ENCODE measurements at regions not wholly inside any gene's neighbourhood (a gene's known extent, or its start where the extent isn't known, plus 50 kb on each side); places are given as distances from the start of the nearest gene placed in this dataset.
"Not testable (repeated sequence)": the region's sequence is repeated elsewhere in the genome, so short reads cannot be mapped to it uniquely, and the experiment has no call there.

GRCh38 chrX:18102006-18102405 is 118.7 kb downstream of the BEND2 start:
- Histone ChIP-seq H3K4me1 (ENCODE audit: control insufficient read depth, insufficient read depth, low read length) (no peaks in the 10 kb centered on the region), H3K9me3 (ENCODE audit: control insufficient read depth, low read depth, low read length) (no peaks in the 10 kb centered on the region), H3K4me3 (ENCODE audit: low read length) (no peak overlapping the region), H3K27me3 (ENCODE audit: control insufficient read depth, insufficient read depth, low read length) (peaks cover 3% of the 10 kb centered on the region), H3K36me3 (ENCODE audit: control insufficient read depth, insufficient read depth, low read length) (no peaks in the 10 kb centered on the region), H3K27ac (ENCODE audit: low read length) (no peak overlapping the region)
- no peak for DNase-seq
- no CpG with 5 or more reads among the region's 5 CpGs for WGBS (ENCODE audit: insufficient coverage, low lambda C conversion rate)

- H3K9me3 ChIP-seq (ENCODE audit: control insufficient read depth, low read depth, low read length): no peaks in the 10 kb centered on the region
- no peak overlapping the region for H3K4me3 ChIP-seq (ENCODE audit: low read length)
- peaks cover 3% of the 10 kb centered on the region for H3K27me3 ChIP-seq (ENCODE audit: control insufficient read depth, insufficient read depth, low read length)
- DNase-seq: no peak
- H3K36me3 ChIP-seq (ENCODE audit: control insufficient read depth, insufficient read depth, low read length): no peaks in the 10 kb centered on the region
- H3K4me1 ChIP-seq (ENCODE audit: control insufficient read depth, insufficient read depth, low read length): no peaks in the 10 kb centered on the region
- no CpG with 5 or more reads among the region's 5 CpGs for WGBS (ENCODE audit: insufficient coverage, low lambda C conversion rate)
- H3K27ac ChIP-seq (ENCODE audit: low read length): no peak overlapping the region
Measured at GRCh38 chrX:18101087-18101486, 119.6 kb downstream of the BEND2 start.

GRCh38 chrX:18099745-18100144 is 120.9 kb downstream of the BEND2 start:
- no peaks in the 10 kb centered on the region for H3K9me3 ChIP-seq (ENCODE audit: control insufficient read depth, low read depth, low read length)
- WGBS (ENCODE audit: insufficient coverage, low lambda C conversion rate): no CpG with 5 or more reads among the region's 6 CpGs
- H3K36me3 ChIP-seq (ENCODE audit: control insufficient read depth, insufficient read depth, low read length): no peaks in the 10 kb centered on the region
- no peak for DNase-seq
- no peaks in the 10 kb centered on the region for H3K4me1 ChIP-seq (ENCODE audit: control insufficient read depth, insufficient read depth, low read length)
- peaks cover 3% of the 10 kb centered on the region for H3K27me3 ChIP-seq (ENCODE audit: control insufficient read depth, insufficient read depth, low read length)
- H3K27ac ChIP-seq (ENCODE audit: low read length): no peak overlapping the region
- H3K4me3 ChIP-seq (ENCODE audit: low read length): no peak overlapping the region

GRCh38 chrX:18098763-18099162 is 121.9 kb downstream of the BEND2 start:
- H3K4me1 ChIP-seq (ENCODE audit: control insufficient read depth, insufficient read depth, low read length): no peaks in the 10 kb centered on the region
- WGBS (ENCODE audit: insufficient coverage, low lambda C conversion rate): no CpG with 5 or more reads among the region's 14 CpGs
- no peak for DNase-seq
- no peak overlapping the region for H3K27ac ChIP-seq (ENCODE audit: low read length)
- H3K36me3 ChIP-seq (ENCODE audit: control insufficient read depth, insufficient read depth, low read length): no peaks in the 10 kb centered on the region
- peaks cover 3% of the 10 kb centered on the region for H3K27me3 ChIP-seq (ENCODE audit: control insufficient read depth, insufficient read depth, low read length)
- no peaks in the 10 kb centered on the region for H3K9me3 ChIP-seq (ENCODE audit: control insufficient read depth, low read depth, low read length)
- H3K4me3 ChIP-seq (ENCODE audit: low read length): no peak overlapping the region

- H3K36me3 ChIP-seq (ENCODE audit: control insufficient read depth, insufficient read depth, low read length): no peaks in the 10 kb centered on the region
- H3K27ac ChIP-seq (ENCODE audit: low read length): no peak overlapping the region
- no peaks in the 10 kb centered on the region for H3K4me1 ChIP-seq (ENCODE audit: control insufficient read depth, insufficient read depth, low read length)
- no peaks in the 10 kb centered on the region for H3K9me3 ChIP-seq (ENCODE audit: control insufficient read depth, low read depth, low read length)
- H3K27me3 ChIP-seq (ENCODE audit: control insufficient read depth, insufficient read depth, low read length): no peaks in the 10 kb centered on the region
- no peak overlapping the region for H3K4me3 ChIP-seq (ENCODE audit: low read length)
- no peak for DNase-seq
Measured at GRCh38 chrX:18076434-18076833, 144.3 kb downstream of the BEND2 start.

GRCh38 chrX:18075603-18076002 is 145.1 kb downstream of the BEND2 start:
- Histone ChIP-seq H3K27ac (ENCODE audit: low read length) (no peak overlapping the region), H3K27me3 (ENCODE audit: control insufficient read depth, insufficient read depth, low read length) (no peaks in the 10 kb centered on the region), H3K4me3 (ENCODE audit: low read length) (no peak overlapping the region), H3K9me3 (ENCODE audit: control insufficient read depth, low read depth, low read length) (no peaks in the 10 kb centered on the region), H3K36me3 (ENCODE audit: control insufficient read depth, insufficient read depth, low read length) (no peaks in the 10 kb centered on the region), H3K4me1 (ENCODE audit: control insufficient read depth, insufficient read depth, low read length) (no peaks in the 10 kb centered on the region)
- WGBS (ENCODE audit: insufficient coverage, low lambda C conversion rate): no CpG with 5 or more reads among the region's 3 CpGs
- no peak for DNase-seq

- WGBS (ENCODE audit: insufficient coverage, low lambda C conversion rate): no CpG with 5 or more reads among the region's 3 CpGs
- H3K9me3 ChIP-seq (ENCODE audit: control insufficient read depth, low read depth, low read length); H3K27me3 ChIP-seq (ENCODE audit: control insufficient read depth, insufficient read depth, low read length); H3K4me1 ChIP-seq (ENCODE audit: control insufficient read depth, insufficient read depth, low read length); H3K36me3 ChIP-seq (ENCODE audit: control insufficient read depth, insufficient read depth, low read length); DNase-seq; H3K27ac ChIP-seq (ENCODE audit: low read length); H3K4me3 ChIP-seq (ENCODE audit: low read length): not testable (repeated sequence)
Measured at GRCh38 chrX:18068045-18068444, 152.6 kb downstream of the BEND2 start.

- DNase-seq: no peak
- H3K36me3 ChIP-seq (ENCODE audit: control insufficient read depth, insufficient read depth, low read length): no peaks in the 10 kb centered on the region
- no peaks in the 10 kb centered on the region for H3K27me3 ChIP-seq (ENCODE audit: control insufficient read depth, insufficient read depth, low read length)
- no peak overlapping the region for H3K27ac ChIP-seq (ENCODE audit: low read length)
- no CpG with 5 or more reads among the region's 6 CpGs for WGBS (ENCODE audit: insufficient coverage, low lambda C conversion rate)
- H3K9me3 ChIP-seq (ENCODE audit: control insufficient read depth, low read depth, low read length): no peaks in the 10 kb centered on the region
- no peaks in the 10 kb centered on the region for H3K4me1 ChIP-seq (ENCODE audit: control insufficient read depth, insufficient read depth, low read length)
- H3K4me3 ChIP-seq (ENCODE audit: low read length): no peak overlapping the region
Measured at GRCh38 chrX:18065956-18066355, 154.7 kb downstream of the BEND2 start.

GRCh38 chrX:18051690-18052089 is 169.0 kb downstream of the BEND2 start:
- Histone ChIP-seq H3K9me3 (ENCODE audit: control insufficient read depth, low read depth, low read length) (no peaks in the 10 kb centered on the region), H3K4me3 (ENCODE audit: low read length) (no peak overlapping the region), H3K36me3 (ENCODE audit: control insufficient read depth, insufficient read depth, low read length) (no peaks in the 10 kb centered on the region), H3K4me1 (ENCODE audit: control insufficient read depth, insufficient read depth, low read length) (no peaks in the 10 kb centered on the region), H3K27ac (ENCODE audit: low read length) (no peak overlapping the region), H3K27me3 (ENCODE audit: control insufficient read depth, insufficient read depth, low read length) (no peaks in the 10 kb centered on the region)
- no peak for DNase-seq
- whole genome bisulfite sequencing (ENCODE audit: insufficient coverage, low lambda C conversion rate): no CpG with 5 or more reads among the region's 1 CpG

- Histone ChIP-seq H3K4me1 (ENCODE audit: control insufficient read depth, insufficient read depth, low read length) (peaks cover 16% of the 10 kb centered on the region), H3K27ac (ENCODE audit: low read length) (no peak overlapping the region), H3K9me3 (ENCODE audit: control insufficient read depth, low read depth, low read length) (no peaks in the 10 kb centered on the region), H3K27me3 (ENCODE audit: control insufficient read depth, insufficient read depth, low read length) (no peaks in the 10 kb centered on the region), H3K4me3 (ENCODE audit: low read length) (no peak overlapping the region), H3K36me3 (ENCODE audit: control insufficient read depth, insufficient read depth, low read length) (no peaks in the 10 kb centered on the region)
- DNase-seq: no peak
- no CpG with 5 or more reads among the region's 3 CpGs for WGBS (ENCODE audit: insufficient coverage, low lambda C conversion rate)
Measured at GRCh38 chrX:18047491-18047890, 173.2 kb downstream of the BEND2 start.

GRCh38 chrX:18045436-18045835 is 175.2 kb downstream of the BEND2 start:
- peak; percentile 59 to 80 for DNase-seq
- H3K27me3 ChIP-seq (ENCODE audit: control insufficient read depth, insufficient read depth, low read length): no peaks in the 10 kb centered on the region
- no peaks in the 10 kb centered on the region for H3K9me3 ChIP-seq (ENCODE audit: control insufficient read depth, low read depth, low read length)
- H3K4me3 ChIP-seq (ENCODE audit: low read length): no peak overlapping the region
- peaks cover 16% of the 10 kb centered on the region for H3K4me1 ChIP-seq (ENCODE audit: control insufficient read depth, insufficient read depth, low read length)
- peak overlapping the region; percentile 75 for H3K27ac ChIP-seq (ENCODE audit: low read length)
- H3K36me3 ChIP-seq (ENCODE audit: control insufficient read depth, insufficient read depth, low read length): no peaks in the 10 kb centered on the region
- WGBS (ENCODE audit: insufficient coverage, low lambda C conversion rate): no CpG with 5 or more reads among the region's 2 CpGs
